IMR-90 (cell line): ENCODE measurements at regions not wholly inside any gene's neighbourhood (a gene's known extent, or its start where the extent isn't known, plus 50 kb on each side); places are given as distances from the start of the nearest gene placed in this dataset.

Experiments
- ATAC-seq: fragments of 200-7000 bp; cut with Tn5 transposase; 2 replicates; pipeline ENCODE4 v1.9.1; 2020; ENCODE audit warnings: low read depth, mild to moderate bottlenecking, moderate library complexity
- BruUV-seq: library from RNA; stranded (reverse); fragments of 400-500 nt; replicated peaks from 2 replicates; lab custom pipeline; 2021; lab: Mats Ljungman, UMichigan
- CTCF ChIA-PET: fragments of 300-600 bp; formaldehyde crosslinking; extraction: SDS; loops from one replicate; lab custom pipeline; 2021; ENCODE audit warnings: antibody characterized with exemption; lab: Yijun Ruan, JAX
- POLR2A ChIA-PET: fragments of 300-600 bp; sonication (Branson Sonifier 250); formaldehyde crosslinking; loops from one replicate; lab custom pipeline; 2022; ENCODE audit warnings: antibody characterized with exemption; ENCODE audit not compliant: unreplicated experiment; lab: Charles Lee
- DNase-seq: peaks from one replicate; pipeline ENCODE4 v3.0.0; 2013
- H2AFZ ChIP-seq: replicated peaks from 2 replicates; pipeline ENCODE3; 2013; ENCODE audit warnings: low read length, mild to moderate bottlenecking; ENCODE audit not compliant: poor library complexity
- H2AK5ac ChIP-seq: 2 replicates; pipeline ENCODE4 v1.6.1; 2013; ENCODE audit warnings: low read depth, low read length, inconsistent platforms
- H2AK9ac ChIP-seq: replicated peaks from 2 replicates; pipeline ENCODE3; 2013; ENCODE audit warnings: mild to moderate bottlenecking, low read depth, low read length, moderate library complexity; ENCODE audit not compliant: poor library complexity
- H2BK120ac ChIP-seq: 2 replicates; pipeline ENCODE4 v1.6.1; 2013; ENCODE audit warnings: low read depth, low read length, inconsistent platforms
- H2BK15ac ChIP-seq: 3 replicates; pipeline ENCODE4 v1.6.1; 2013; ENCODE audit warnings: low read depth, low read length, inconsistent platforms
- H2BK20ac ChIP-seq: 2 replicates; pipeline ENCODE4 v1.6.1; 2013; ENCODE audit warnings: low read depth, mild to moderate bottlenecking, inconsistent platforms, low read length, moderate library complexity
- H2BK5ac ChIP-seq: 2 replicates; pipeline ENCODE4 v1.6.1; 2013; ENCODE audit warnings: mild to moderate bottlenecking, low read depth, low read length, inconsistent platforms; ENCODE audit not compliant: poor library complexity, severe bottlenecking
- H3K14ac ChIP-seq: replicated peaks from 2 replicates; pipeline ENCODE4 v1.6.1; 2013; ENCODE audit warnings: low read depth, low read length, inconsistent platforms
- H3K18ac ChIP-seq: 2 replicates; pipeline ENCODE4 v1.6.1; 2013; ENCODE audit warnings: low read depth, low read length, control low read depth
- H3K23ac ChIP-seq: 2 replicates; pipeline ENCODE4 v1.6.1; 2013; ENCODE audit warnings: low read depth, low read length, inconsistent platforms
- H3K27ac ChIP-seq: 2 replicates; pipeline ENCODE4 v1.5.1; 2013; ENCODE audit warnings: mild to moderate bottlenecking, control low read depth, low read length; ENCODE audit not compliant: insufficient read depth
- H3K27me3 ChIP-seq: 2 replicates; pipeline ENCODE4 v1.6.1; 2013; ENCODE audit warnings: low read length; ENCODE audit not compliant: control insufficient read depth, insufficient read depth
- H3K36me3 ChIP-seq: 2 replicates; pipeline ENCODE4 v1.6.1; 2013; ENCODE audit warnings: low read length, mixed read lengths; ENCODE audit not compliant: control insufficient read depth, insufficient read depth
- H3K4ac ChIP-seq: 2 replicates; pipeline ENCODE4 v1.6.1; 2013; ENCODE audit warnings: low read depth, low read length, inconsistent platforms
- H3K4me1 ChIP-seq: 2 replicates; pipeline ENCODE4 v1.6.1; 2013; ENCODE audit warnings: low read length, mixed read lengths; ENCODE audit not compliant: control insufficient read depth, insufficient read depth
- H3K4me2 ChIP-seq: 2 replicates; pipeline ENCODE4 v1.6.1; 2013; ENCODE audit warnings: low read depth, mild to moderate bottlenecking, control low read depth, low read length, moderate library complexity
- H3K4me3 ChIP-seq: 2 replicates; pipeline ENCODE4 v1.5.1; 2013; ENCODE audit warnings: low read depth, mild to moderate bottlenecking, control low read depth, low read length, moderate library complexity; ENCODE audit not compliant: insufficient read depth
- H3K56ac ChIP-seq: 2 replicates; pipeline ENCODE4 v1.6.1; 2013; ENCODE audit warnings: low read length, inconsistent platforms; ENCODE audit not compliant: insufficient read depth; ENCODE audit errors: extremely low read depth
- H3K79me1 ChIP-seq, 2 experiments: 2 replicates each; pipeline ENCODE4 v1.6.1; 2013; ENCODE audit warnings: low read length in 2 of 2, inconsistent platforms in 1 of 2, low read depth in 1 of 2
- H3K9ac ChIP-seq: 2 replicates; pipeline ENCODE4 v1.6.1; 2013; ENCODE audit warnings: low read depth, low read length, control low read depth
- H3K9me1 ChIP-seq: 2 replicates; pipeline ENCODE4 v1.6.1; 2013; ENCODE audit warnings: low read length, inconsistent platforms; ENCODE audit not compliant: insufficient read depth
- H3K9me3 ChIP-seq: 2 replicates; pipeline ENCODE4 v1.6.1; 2013; ENCODE audit warnings: low read length; ENCODE audit not compliant: control insufficient read depth, insufficient read depth
- H4K20me1 ChIP-seq: 2 replicates; pipeline ENCODE4 v1.6.1; 2013; ENCODE audit warnings: low read length, inconsistent platforms; ENCODE audit not compliant: insufficient read depth
- H4K5ac ChIP-seq: 2 replicates; pipeline ENCODE4 v1.6.1; 2013; ENCODE audit warnings: mild to moderate bottlenecking, low read depth, low read length, control low read depth
- H4K8ac ChIP-seq, 2 experiments: 2 replicates each; pipeline ENCODE4 v1.6.1; 2013; ENCODE audit warnings: low read depth in 2 of 2, low read length in 2 of 2, control low read depth in 1 of 2, inconsistent platforms in 1 of 2
- H4K91ac ChIP-seq: 2 replicates; pipeline ENCODE4 v1.6.1; 2013; ENCODE audit warnings: low read depth, low read length, inconsistent platforms; ENCODE audit not compliant: insufficient read depth
- CEBPB ChIP-seq: IDR thresholded peaks from 2 replicates; pipeline ENCODE4 v1.6.1; 2012; ENCODE audit warnings: low read depth, low read length, improper control_type of control experiment
- CHD1 ChIP-seq: IDR thresholded peaks from 2 replicates; pipeline ENCODE4 v1.6.1; 2012; ENCODE audit warnings: low read depth, low read length, improper control_type of control experiment
- ELK1 ChIP-seq: fragments of 150-350 bp; IDR thresholded peaks from 2 replicates; pipeline ENCODE4 v1.6.1; 2016; ENCODE audit warnings: low read depth, mild to moderate bottlenecking, low read length, moderate library complexity, borderline replicate concordance
- FOS ChIP-seq: fragments of 150-350 bp; IDR thresholded peaks from 2 replicates; pipeline ENCODE4 v1.6.1; 2016; ENCODE audit warnings: low read depth, low read length
- MAFK ChIP-seq: IDR thresholded peaks from 2 replicates; pipeline ENCODE4 v1.6.1; 2012; ENCODE audit warnings: low read depth, low read length, improper control_type of control experiment
- MAZ ChIP-seq: IDR thresholded peaks from 2 replicates; pipeline ENCODE4 v1.6.1; 2012; ENCODE audit warnings: low read depth, mild to moderate bottlenecking, low read length, improper control_type of control experiment, moderate library complexity, borderline replicate concordance
- MXI1 ChIP-seq: IDR thresholded peaks from 2 replicates; pipeline ENCODE4 v1.6.1; 2012; ENCODE audit warnings: low read depth, mild to moderate bottlenecking, low read length, moderate library complexity, borderline replicate concordance
- RAD21 ChIP-seq: IDR thresholded peaks from 2 replicates; pipeline ENCODE4 v1.6.1; 2012; ENCODE audit warnings: low read length, improper control_type of control experiment
- RCOR1 ChIP-seq: IDR thresholded peaks from 2 replicates; pipeline ENCODE4 v1.6.1; 2012; ENCODE audit warnings: mild to moderate bottlenecking, low read length, improper control_type of control experiment; ENCODE audit not compliant: insufficient replicate concordance
- RFX5 ChIP-seq: IDR thresholded peaks from 2 replicates; pipeline ENCODE4 v1.8.0; 2012; ENCODE audit warnings: low read depth, mild to moderate bottlenecking, low read length, moderate library complexity
- SMC3 ChIP-seq: fragments of 150-350 bp; IDR thresholded peaks from 2 replicates; pipeline ENCODE4 v1.6.1; 2016; ENCODE audit warnings: low read depth, mild to moderate bottlenecking, antibody characterized with exemption, low read length, moderate library complexity
- USF2 ChIP-seq: fragments of 150-350 bp; IDR thresholded peaks from 2 replicates; pipeline ENCODE4 v1.6.1; 2017; ENCODE audit warnings: mild to moderate bottlenecking, antibody characterized with exemption, low read length, low read depth
- WGBS, 2 experiments: methylation state at CpG; one replicate each; pipeline versions ENCODE4 v1.1.5 to v1.1.7; 2013; ENCODE audit warnings: missing lambda C conversion rate in 2 of 2; ENCODE audit not compliant: insufficient read length in 1 of 2; ENCODE audit errors: extremely low coverage in 2 of 2; 5-methylcytosine and 5-hydroxymethylcytosine counted together
- dilution Hi-C: fragments of 300-500 bp; cut with HindIII; formaldehyde crosslinking; loops from one replicate; pipeline ENCODE4 v1.14.3; 2018; ENCODE audit warnings: low sequenced_read_pairs; ENCODE audit not compliant: unreplicated experiment
- in situ Hi-C: fragments of 300-500 bp; cut with MboI; formaldehyde crosslinking; loops from 3 replicates; pipeline ENCODE4 v1.14.3; 2019; ENCODE audit warnings: low sequenced_read_pairs, inconsistent platforms, mixed read lengths
- intact Hi-C: fragments of 100-400 bp; cut with micrococcal nuclease; formaldehyde crosslinking; loops from 2 replicates; pipeline ENCODE4 v1.10.0; 2022
- TF ChIP-seq, protein P1 (sequence below): conservative IDR thresholded peaks from 2 replicates; pipeline ENCODE4 v1.5.1; 2012; ENCODE audit warnings: mild to moderate bottlenecking, low read depth, low read length, improper control_type of control experiment

GRCh38 chr3:19815805-19816204, 118.2 kb downstream of the EFHB start:
- Histone ChIP-seq H3K9me3 (peaks cover 3% of the 10 kb centered on the region; the same call in 1 of the 2 replicates), H3K27me3 (no peaks in the 10 kb centered on the region), H3K4me3 (no peak overlapping the region), H3K4me1 (no peaks in the 10 kb centered on the region), H3K9me1 (no peaks in the 10 kb centered on the region), H3K4ac (no peak overlapping the region), H4K20me1 (no peaks in the 10 kb centered on the region), H2AK5ac (no peak overlapping the region), H3K14ac (no peak overlapping the region), H2BK15ac (no peak overlapping the region), H3K56ac (no peak overlapping the region), H3K4me2 (no peak overlapping the region), H4K8ac (no peak overlapping the region), H3K36me3 (no peaks in the 10 kb centered on the region), H4K5ac (no peak overlapping the region), H2BK20ac (no peak overlapping the region), H2AK9ac (no peak overlapping the region), H3K18ac (no peak overlapping the region), H2AFZ (no peak overlapping the region), H2BK120ac (no peak overlapping the region), H3K23ac (no peak overlapping the region), H2BK5ac (no peak overlapping the region), H3K27ac (no peak overlapping the region), H3K79me1 (no peaks in the 10 kb centered on the region), H3K9ac (no peak overlapping the region), H4K91ac (no peak overlapping the region)
- no CpG with 5 or more reads among the region's 1 CpG for WGBS, 2 experiments
- DNase-seq (no peak), ATAC-seq (no peak)
- in situ Hi-C loops: no loop called here
- intact Hi-C loops: no loop called here
- dilution Hi-C loops: no loop called here
- ChIA-PET POLR2A (no interaction called here), CTCF (no interaction called here)
- BruUV-seq: no TSS peak
- TF ChIP-seq CEBPB (no peak), CHD1 (no peak), ELK1 (no peak), RFX5 (no peak), RCOR1 (no peak), MAFK (no peak), MAZ (no peak), SMC3 (no peak), FOS (no peak), MXI1 (no peak), RAD21 (no peak), USF2 (no peak)
- TF ChIP-seq, protein P1, sequence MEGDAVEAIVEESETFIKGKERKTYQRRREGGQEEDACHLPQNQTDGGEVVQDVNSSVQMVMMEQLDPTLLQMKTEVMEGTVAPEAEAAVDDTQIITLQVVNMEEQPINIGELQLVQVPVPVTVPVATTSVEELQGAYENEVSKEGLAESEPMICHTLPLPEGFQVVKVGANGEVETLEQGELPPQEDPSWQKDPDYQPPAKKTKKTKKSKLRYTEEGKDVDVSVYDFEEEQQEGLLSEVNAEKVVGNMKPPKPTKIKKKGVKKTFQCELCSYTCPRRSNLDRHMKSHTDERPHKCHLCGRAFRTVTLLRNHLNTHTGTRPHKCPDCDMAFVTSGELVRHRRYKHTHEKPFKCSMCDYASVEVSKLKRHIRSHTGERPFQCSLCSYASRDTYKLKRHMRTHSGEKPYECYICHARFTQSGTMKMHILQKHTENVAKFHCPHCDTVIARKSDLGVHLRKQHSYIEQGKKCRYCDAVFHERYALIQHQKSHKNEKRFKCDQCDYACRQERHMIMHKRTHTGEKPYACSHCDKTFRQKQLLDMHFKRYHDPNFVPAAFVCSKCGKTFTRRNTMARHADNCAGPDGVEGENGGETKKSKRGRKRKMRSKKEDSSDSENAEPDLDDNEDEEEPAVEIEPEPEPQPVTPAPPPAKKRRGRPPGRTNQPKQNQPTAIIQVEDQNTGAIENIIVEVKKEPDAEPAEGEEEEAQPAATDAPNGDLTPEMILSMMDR: no peak
